ENCODE measurements at regions not wholly inside any gene's neighbourhood (a gene's known extent, or its start where the extent isn't known, plus 50 kb on each side); places are given as distances from the start of the nearest gene placed in this dataset.

- TF ChIP-seq YY1 (IDR thresholded peaks at IDR 0.05; ENCODE audit: low read depth) (no peak), CEBPB (IDR thresholded peaks at IDR 0.05) (no peak), REST (IDR thresholded peaks at IDR 0.05; ENCODE audit: low read depth) (no peak), TEAD4 (IDR thresholded peaks at IDR 0.05) (no peak), EGR1 (IDR thresholded peaks at IDR 0.05) (no peak), RAD21 (IDR thresholded peaks at IDR 0.05; ENCODE audit: low read depth) (no peak), ZBTB7A (IDR thresholded peaks at IDR 0.05; ENCODE audit: low read depth) (no peak), FOXM1 (IDR thresholded peaks at IDR 0.05; ENCODE audit: borderline replicate concordance, low read depth) (no peak), NFIC (IDR thresholded peaks at IDR 0.05) (no peak), EP300 (IDR thresholded peaks at IDR 0.05; ENCODE audit: borderline replicate concordance) (no peak), CREB1 (IDR thresholded peaks at IDR 0.05; ENCODE audit: low read depth) (no peak), MAX (IDR thresholded peaks at IDR 0.05) (no peak)
Measured at GRCh38 chr6:44734886-44735629, 347.6 kb downstream of the CDC5L start.

DNA sequence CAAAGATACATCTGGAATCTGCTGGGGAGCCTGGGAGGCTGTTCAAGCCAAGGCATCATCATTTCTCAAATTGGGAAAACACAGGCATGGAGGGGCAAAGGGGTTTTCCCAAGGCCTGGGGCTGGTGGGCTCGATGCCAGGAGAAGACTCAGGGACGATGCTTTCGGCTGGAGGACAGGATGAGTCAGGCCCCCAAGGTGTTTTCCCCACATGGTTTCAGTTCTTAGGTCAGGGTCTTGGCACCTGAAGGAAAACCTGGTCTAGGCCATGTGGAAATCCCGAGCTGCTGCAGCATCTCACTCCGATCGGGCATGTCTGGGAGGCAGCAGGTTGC is 348.1 kb downstream of the CDC5L start:
- TF ChIP-seq CEBPB (IDR thresholded peaks at IDR 0.05): no peak
- no peak for TF ChIP-seq REST (IDR thresholded peaks at IDR 0.05; ENCODE audit: low read depth)
- TF ChIP-seq TCF12 (IDR thresholded peaks at IDR 0.05; ENCODE audit: low read depth): no peak
- no peak for TF ChIP-seq FOXM1 (IDR thresholded peaks at IDR 0.05; ENCODE audit: borderline replicate concordance, low read depth)
- no peak for TF ChIP-seq EP300 (IDR thresholded peaks at IDR 0.05; ENCODE audit: borderline replicate concordance)
- no peak for TF ChIP-seq CREB1 (IDR thresholded peaks at IDR 0.05; ENCODE audit: low read depth)
- TF ChIP-seq YY1 (IDR thresholded peaks at IDR 0.05; ENCODE audit: low read depth): no peak
- no peak for TF ChIP-seq RAD21 (IDR thresholded peaks at IDR 0.05; ENCODE audit: low read depth)
- TF ChIP-seq ZBTB7A (IDR thresholded peaks at IDR 0.05; ENCODE audit: low read depth): no peak
- no peak for TF ChIP-seq MAX (IDR thresholded peaks at IDR 0.05)
- TF ChIP-seq TAF1 (IDR thresholded peaks at IDR 0.05; ENCODE audit: low read depth): no peak
- no peak for TF ChIP-seq EGR1 (IDR thresholded peaks at IDR 0.05)
- no peak for TF ChIP-seq USF1 (IDR thresholded peaks at IDR 0.05)
- no peak for TF ChIP-seq TEAD4 (IDR thresholded peaks at IDR 0.05)
- TF ChIP-seq NFIC (IDR thresholded peaks at IDR 0.05): no peak

- TF ChIP-seq RAD21 (IDR thresholded peaks at IDR 0.05; ENCODE audit: low read depth) (no peak), CREB1 (IDR thresholded peaks at IDR 0.05; ENCODE audit: low read depth) (no peak), REST (IDR thresholded peaks at IDR 0.05; ENCODE audit: low read depth) (no peak), YY1 (IDR thresholded peaks at IDR 0.05; ENCODE audit: low read depth) (no peak), CEBPB (IDR thresholded peaks at IDR 0.05) (no peak), FOXM1 (IDR thresholded peaks at IDR 0.05; ENCODE audit: borderline replicate concordance, low read depth) (no peak), MAX (IDR thresholded peaks at IDR 0.05) (no peak), TCF12 (IDR thresholded peaks at IDR 0.05; ENCODE audit: low read depth) (no peak), EGR1 (IDR thresholded peaks at IDR 0.05) (no peak), NFIC (IDR thresholded peaks at IDR 0.05) (no peak), USF1 (IDR thresholded peaks at IDR 0.05) (no peak), TEAD4 (IDR thresholded peaks at IDR 0.05) (no peak), TAF1 (IDR thresholded peaks at IDR 0.05; ENCODE audit: low read depth) (no peak), ZBTB7A (IDR thresholded peaks at IDR 0.05; ENCODE audit: low read depth) (no peak), EP300 (IDR thresholded peaks at IDR 0.05; ENCODE audit: borderline replicate concordance) (no peak)
Measured at GRCh38 chr6:44737341-44737740, 349.8 kb downstream of the CDC5L start.
